ENCODE measurements at regions not wholly inside any gene's neighbourhood (a gene's known extent, or its start where the extent isn't known, plus 50 kb on each side); places are given as distances from the start of the nearest gene placed in this dataset.

DNA sequence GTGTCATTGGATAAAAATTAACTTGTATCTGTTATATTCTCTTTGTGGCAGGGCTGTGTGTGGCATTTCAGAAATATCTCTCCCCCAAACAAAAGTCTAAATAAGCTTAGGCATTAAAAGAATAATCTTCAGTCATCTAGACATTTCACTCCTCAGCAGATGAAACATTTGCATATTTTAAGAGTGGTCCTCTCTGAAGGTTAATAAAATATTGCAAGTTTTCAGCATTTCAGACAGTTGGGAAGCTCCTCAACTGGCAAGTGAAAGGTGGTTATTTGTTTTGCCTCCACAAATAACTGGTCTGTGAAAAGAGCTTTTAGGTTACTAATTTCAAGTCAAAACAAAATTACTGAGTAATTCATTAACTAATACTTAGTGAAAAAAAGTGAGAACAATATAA, 462.6 kb downstream of the EPHA4 start:
- TF ChIP-seq, protein P1, sequence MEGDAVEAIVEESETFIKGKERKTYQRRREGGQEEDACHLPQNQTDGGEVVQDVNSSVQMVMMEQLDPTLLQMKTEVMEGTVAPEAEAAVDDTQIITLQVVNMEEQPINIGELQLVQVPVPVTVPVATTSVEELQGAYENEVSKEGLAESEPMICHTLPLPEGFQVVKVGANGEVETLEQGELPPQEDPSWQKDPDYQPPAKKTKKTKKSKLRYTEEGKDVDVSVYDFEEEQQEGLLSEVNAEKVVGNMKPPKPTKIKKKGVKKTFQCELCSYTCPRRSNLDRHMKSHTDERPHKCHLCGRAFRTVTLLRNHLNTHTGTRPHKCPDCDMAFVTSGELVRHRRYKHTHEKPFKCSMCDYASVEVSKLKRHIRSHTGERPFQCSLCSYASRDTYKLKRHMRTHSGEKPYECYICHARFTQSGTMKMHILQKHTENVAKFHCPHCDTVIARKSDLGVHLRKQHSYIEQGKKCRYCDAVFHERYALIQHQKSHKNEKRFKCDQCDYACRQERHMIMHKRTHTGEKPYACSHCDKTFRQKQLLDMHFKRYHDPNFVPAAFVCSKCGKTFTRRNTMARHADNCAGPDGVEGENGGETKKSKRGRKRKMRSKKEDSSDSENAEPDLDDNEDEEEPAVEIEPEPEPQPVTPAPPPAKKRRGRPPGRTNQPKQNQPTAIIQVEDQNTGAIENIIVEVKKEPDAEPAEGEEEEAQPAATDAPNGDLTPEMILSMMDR (IDR thresholded peaks at IDR 0.05) = no peak
- TF ChIP-seq SP1 (CRISPR knock-in tag; conservative IDR thresholded peaks at IDR 0.05) = no peak
- TF ChIP-seq USF2 (CRISPR knock-in tag; IDR thresholded peaks at IDR 0.05) = no peak
- TF ChIP-seq ZNF138 (CRISPR knock-in tag; conservative IDR thresholded peaks at IDR 0.05) = no peak
- no peak for TF ChIP-seq TEAD4 (CRISPR knock-in tag; IDR thresholded peaks at IDR 0.05)
- no peak for TF ChIP-seq USF1 (CRISPR knock-in tag; IDR thresholded peaks at IDR 0.05)
- TF ChIP-seq ETV6 (CRISPR knock-in tag; IDR thresholded peaks at IDR 0.05) = no peak

Data from WTC11 (cell line).